Upper lobe of left lung (tissue), 4 donors: ENCODE measurements at regions not wholly inside any gene's neighbourhood (a gene's known extent, or its start where the extent isn't known, plus 50 kb on each side); places are given as distances from the start of the nearest gene placed in this dataset.

ENCODE experiments used
- CTCF ChIP-seq, 6 experiments: fragments of 450-650 bp in 4 of 6; fragments of 200-600 bp in 2 of 6; sonication (generic) in 2 of 6; IDR thresholded peaks; one replicate each; pipeline ENCODE4 v1.5.1; 2016 to 2019; ENCODE audit warnings: antibody characterized with exemption in 6 of 6
- EP300 ChIP-seq, 4 donors: sonication (generic); formaldehyde crosslinking; IDR thresholded peaks; one replicate each; pipeline ENCODE4 v1.5.1; 2017; ENCODE audit warnings: antibody characterized with exemption in 4 of 4, control low read depth in 2 of 4

GRCh38 chr2:32874931-32875330 lies 71.8 kb upstream of the LTBP1 start:
- no peak for TF ChIP-seq CTCF (IDR thresholded peaks at IDR 0.05)
- TF ChIP-seq EP300 (IDR thresholded peaks at IDR 0.05) = no peak
